ENCODE measurements at regions not wholly inside any gene's neighbourhood (a gene's known extent, or its start where the extent isn't known, plus 50 kb on each side); places are given as distances from the start of the nearest gene placed in this dataset.

DNA sequence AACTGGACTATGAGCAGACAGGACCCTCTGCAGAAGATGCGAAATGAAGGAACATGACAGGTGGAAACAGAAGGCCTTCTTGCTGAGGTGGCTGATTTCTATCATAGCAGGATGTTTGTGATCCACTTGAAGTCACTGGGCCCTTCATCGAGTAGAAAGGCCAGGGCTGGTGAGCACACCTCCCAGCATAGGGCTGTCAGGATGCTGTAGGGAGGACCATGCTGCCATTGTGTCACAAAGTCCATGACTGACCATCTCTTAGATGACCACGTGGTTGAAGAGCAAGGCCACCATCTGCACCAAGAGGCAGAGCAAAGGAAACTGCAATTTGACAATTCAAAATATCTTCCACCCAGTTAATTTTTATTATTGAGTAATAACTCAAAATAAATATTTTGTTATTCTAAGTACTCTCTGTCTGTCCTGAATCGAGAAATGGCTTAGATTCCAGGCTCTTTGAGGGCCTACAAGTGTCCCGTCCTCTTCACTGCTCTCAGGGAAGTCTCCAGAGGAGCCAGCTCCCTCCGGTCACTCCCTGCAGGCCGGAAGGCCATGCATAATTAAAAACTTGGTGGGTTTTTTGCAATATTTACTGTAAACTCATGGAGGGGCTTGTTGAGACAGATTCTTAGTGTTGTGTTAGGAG lies 249.3 kb upstream of the ZMIZ1 start:
- DNase-seq = no peak

DNA sequence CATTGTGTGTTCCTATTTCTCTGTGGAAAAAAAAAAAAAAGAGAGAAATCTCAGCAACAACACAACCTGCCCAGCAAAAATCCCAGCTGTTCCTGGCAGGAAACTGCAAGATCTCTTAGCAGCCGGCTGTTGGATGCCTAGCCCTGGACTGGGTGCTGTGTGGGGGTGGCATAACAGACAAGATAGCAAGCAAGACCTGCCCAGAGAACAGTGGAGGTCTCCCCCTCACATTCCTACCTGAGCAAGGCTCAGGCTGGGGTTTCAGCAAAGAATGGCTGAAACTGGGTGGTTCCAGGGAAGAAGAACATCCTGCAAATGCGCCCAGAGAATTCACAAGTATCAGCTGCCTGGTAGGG lies 248.8 kb upstream of the ZMIZ1 start:
- no peak for DNase-seq

DNA sequence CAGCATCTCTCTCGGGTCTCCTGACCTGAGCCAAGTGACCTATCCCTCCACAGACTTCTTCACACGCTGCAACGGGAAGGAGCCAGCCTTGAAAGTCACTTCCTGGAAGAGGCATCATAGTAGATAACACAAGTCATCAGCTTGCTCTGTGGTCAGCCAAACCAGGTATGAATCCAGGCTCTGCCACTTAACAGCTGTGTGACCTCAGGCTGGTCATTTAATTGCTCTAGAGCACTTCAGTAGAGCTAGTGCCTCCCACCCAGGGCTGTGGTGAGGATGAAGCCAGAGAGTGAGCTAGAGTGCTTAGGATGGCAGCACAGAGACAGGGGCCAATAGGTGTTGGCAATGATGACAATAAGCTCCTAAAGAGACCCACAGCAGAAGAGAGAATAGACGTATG lies 247.7 kb upstream of the ZMIZ1 start:
- DNase-seq = no peak

DNA sequence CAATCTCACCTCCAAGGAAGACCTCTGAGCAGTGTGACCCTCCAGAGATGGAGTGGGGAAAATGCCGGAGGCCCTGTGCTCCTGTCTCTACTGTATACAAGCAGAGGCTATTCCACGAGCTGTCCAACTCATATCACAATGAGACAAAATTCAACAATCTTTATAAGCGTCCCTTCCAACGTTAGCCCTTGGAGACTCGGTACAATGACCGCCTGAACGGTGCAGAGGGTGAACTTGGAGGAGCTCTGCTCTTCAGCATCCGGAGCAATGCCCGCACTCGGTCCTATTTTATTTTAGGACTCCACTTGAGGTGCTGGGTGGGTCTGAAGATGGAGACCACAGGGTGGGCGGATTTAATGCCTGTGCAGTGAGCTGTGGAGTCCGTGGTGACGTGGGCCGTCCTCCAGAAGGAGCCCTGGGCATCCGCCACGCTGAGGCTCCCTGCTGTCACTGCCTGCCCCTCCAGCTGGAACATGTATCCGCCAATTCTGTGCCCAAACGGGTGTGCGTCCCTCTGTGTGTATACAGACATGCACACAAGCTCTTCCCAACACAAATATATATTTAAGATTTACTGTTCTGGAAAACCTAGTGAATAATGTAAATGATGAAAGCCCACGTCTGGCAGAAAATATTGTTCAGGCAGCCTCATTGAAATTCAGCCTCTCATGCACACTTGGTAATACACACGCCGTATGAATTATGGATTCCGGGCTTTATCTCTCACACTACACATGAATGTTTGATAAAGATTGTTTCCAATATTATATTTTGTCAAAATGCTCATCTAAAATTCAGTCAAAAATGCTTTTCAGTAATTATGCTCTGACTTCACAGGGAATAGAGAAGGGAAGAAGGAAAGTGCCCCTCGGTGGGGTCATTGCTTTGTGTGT lies 239.9 kb upstream of the ZMIZ1 start:
- DNase-seq = no peak

DNA sequence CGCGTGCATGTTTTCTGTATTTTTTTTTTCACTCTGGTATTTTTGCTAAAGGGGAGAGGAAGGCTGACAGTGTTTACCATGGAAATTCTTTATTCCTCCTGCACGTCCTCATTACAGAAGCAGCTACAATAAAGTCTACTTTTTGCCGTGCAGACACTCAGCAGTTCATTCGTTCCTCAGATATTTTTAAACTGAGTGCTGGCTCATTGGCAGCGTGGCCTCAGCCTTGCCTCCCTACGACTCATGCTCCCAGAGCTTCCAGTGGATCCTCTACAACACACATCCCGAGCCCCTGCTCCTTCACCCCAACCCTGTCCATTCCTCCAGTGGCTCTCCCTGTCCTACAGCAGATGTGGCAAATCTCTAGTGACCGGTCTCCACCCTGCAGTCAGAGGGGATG lies 239.2 kb upstream of the ZMIZ1 start:
- DNase-seq = no peak

DNA sequence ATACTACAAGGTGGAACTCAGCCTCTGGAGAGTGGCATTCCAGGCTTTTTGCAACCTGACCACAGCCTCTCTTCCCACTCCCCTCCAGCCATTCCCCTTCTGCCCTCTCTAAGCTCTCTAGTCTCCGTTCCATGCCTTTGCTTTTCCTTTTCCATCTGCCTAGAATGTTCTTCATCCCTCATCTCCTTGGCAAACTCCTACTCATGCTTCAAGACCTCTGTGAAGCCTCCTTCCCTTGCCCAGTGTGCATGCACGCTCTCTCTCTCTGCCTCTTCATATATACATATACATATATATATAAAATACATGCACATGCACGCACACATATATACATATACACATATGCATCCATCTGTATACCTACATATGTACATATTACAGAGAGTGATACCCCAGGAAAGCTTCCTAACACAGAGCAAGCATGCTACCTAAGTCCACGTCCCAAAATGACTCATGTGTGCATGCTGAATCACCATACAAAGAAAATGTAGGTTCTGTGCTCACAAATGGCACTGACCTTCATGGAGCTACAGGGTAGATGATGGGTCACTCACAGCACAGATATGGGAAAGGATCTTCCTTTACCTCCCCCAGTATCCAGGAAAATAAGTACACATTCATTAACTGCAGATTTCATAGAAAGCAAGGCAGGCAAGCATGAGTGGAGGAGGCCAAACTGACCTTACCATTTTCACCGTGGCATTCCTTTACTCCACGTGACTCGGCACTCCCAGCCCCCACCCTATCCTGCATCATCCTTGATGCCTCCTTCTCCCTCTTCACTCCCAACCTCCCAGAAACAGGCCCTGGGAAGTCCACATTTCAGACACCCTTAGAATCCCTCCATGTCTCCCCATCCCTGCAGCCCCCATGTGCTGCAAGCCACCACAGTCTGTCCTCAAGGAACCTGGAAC lies 238.4 kb upstream of the ZMIZ1 start:
- no peak for DNase-seq

DNA sequence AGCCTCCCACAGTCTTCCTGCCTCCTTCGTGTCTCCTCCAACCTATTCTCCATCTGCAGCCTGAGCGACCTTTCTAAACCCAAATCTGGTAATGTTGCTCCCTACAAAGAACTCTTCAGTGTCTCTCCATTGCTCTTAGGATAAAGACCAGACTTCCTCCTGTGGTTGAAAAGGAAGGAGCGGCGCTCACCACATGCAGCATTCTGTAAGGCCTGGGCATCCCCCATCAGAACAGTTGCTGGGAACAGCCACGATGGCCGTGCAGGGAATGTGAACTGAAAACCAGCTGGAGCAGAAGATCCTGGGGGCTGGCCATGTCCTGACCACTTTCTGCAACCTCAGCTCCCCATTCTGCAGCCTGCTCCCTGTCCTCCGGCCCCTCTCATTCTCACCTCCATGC lies 237.8 kb upstream of the ZMIZ1 start:
- DNase-seq = no peak

DNA sequence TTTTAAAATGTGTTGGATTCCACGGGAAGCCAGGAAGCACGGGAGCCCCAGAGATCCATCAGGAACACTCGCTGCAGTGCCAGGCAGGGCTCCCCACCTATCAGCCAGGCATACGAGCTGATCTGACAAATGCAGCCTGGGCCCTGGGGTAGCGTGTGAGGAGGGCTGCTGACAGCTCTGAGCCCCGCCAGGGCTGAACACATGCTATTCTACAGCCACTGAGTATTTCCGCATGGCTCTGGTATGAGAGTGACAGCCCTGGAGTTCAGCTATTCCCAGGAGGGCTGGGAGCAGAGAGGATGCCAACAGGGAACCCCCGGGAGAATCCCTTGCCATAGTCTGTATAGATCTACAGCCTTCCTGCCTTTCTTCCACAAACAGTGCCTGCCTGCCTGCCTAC lies 237.3 kb upstream of the ZMIZ1 start:
- DNase-seq = no peak

DNA sequence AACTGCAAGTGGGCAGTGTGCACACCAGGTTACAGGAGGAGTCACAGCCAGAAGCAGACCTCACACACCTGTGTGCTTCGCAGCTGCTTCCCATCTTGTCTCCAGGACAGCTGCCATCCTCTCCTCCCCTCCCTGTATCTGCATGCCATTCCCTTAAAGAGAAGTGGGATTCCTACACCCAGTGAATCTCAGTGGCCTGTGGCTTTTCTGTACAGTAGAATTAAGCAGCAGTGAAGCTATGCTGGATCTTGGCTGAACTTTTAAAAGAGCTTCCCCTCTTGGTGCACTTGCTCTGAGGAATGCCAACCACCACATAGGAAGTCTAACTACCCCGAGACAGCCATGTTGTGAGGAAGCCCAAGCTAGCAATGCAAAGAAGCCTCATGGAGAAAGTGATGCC lies 236.5 kb upstream of the ZMIZ1 start:
- no peak for DNase-seq

DNA sequence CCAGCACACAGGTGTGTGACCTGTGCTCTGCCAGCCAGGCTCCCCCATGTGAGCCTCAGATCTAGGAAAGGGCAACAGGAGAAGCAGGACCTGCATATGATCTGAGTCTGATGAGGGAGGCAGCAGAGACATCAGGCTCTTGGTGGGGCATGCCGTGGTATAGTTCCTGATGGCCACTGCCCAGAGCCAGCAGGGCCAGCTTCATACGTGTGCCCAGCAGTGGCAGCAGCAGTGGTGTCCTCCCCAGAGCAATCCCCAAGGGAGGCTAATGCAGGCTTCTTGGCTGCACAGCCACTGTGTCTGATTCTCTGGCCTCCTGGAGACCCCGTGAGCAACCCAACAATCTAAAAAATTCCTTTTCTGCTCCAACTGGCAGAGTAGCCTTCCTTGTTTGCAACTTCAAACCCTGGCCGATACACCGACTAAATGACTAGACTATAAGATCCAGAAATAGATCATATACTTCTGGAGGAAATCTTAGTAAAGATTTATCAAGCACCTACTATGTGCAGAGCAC lies 230.6 kb upstream of the ZMIZ1 start:
- DNase-seq = no peak

DNA sequence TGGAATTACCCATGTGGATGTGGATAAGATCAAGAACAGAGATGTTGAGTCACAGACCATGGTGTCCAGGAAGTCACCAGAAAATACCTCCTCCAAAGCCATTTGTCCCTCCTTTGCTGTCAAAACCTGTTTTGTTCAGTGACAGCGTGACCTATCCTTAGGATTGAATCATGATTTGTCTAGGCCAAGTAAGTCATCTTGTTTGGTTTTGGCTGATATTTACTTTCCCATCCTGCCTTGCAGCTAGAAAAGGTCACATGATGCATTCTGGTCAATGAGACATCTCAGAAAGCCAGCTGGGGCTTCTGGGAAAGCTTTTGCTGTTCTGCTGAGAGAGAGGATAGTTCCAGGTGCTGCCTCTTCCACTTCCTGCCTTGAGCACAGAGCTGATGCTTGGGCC lies 225.3 kb upstream of the ZMIZ1 start:
- DNase-seq = no peak

DNA sequence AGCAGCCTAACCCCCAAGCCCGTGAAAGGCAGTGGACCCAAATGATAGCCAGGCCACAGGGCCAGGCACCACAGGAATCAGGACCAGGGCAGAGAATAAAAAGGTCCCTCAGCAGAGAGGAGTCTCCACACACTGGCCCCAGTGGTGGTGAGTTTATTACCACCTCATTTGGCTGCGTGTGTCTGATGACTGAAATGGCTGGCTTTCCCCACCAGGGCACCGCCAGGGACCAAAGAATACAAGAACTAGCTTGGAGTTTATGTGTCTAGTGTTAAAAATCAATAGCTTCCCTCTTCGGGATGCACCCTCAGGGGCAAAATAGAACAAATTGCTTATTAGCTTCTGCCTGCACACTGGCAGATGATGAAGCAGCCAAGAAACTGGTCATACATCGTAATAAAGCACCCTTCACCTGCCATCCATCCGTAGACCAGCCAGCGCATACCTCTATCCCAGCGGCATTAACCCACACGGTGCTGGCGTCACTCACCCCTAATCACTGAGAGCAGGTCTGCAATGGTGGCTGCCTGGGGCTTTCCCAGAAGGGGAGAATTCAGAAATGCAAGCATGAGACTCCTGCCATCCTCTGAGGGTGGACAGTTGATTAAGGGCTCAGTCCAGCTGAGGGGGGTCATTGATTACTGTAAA lies 223.7 kb upstream of the ZMIZ1 start:
- DNase-seq = no peak

DNA sequence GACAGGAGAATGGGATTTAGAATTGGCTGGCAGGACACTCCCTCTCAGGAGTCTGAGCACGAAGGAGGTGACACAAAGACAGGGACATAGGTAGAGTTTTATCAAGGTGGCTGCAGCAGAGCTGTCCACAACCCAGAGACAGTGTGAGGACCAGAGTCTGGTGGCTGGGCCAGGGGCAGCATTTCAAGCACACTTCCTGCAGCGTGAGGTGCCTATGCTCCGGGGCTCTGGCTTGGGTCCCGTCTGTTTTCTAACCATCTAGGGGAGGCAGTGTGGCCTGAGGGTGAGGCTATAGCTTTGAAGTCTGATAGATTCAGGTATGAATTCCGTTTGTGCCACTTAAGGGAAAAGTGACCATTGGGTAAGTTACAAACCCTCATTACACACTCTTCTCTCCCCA lies 222.7 kb upstream of the ZMIZ1 start:
- DNase-seq = no peak

DNA sequence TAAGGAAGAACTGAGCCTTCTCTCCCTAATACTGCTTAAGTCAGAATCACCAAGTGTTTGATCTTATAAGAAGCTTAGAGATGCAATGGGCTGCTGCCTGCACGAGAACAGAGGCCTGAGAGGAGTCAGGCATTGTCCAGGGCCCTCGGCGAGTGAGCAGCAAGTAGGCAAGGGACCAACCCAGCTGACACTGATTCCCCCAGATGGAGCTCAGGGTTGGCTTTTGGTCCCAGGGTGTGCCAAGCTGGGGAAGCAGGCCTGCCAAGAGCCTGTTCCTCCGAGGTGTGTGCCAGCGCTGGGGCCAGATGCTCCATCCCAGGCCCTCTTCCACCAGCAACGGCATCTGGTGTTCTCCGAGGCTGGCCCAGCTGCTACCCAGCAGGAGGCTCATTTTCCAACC lies 222.0 kb upstream of the ZMIZ1 start:
- DNase-seq = no peak

DNA sequence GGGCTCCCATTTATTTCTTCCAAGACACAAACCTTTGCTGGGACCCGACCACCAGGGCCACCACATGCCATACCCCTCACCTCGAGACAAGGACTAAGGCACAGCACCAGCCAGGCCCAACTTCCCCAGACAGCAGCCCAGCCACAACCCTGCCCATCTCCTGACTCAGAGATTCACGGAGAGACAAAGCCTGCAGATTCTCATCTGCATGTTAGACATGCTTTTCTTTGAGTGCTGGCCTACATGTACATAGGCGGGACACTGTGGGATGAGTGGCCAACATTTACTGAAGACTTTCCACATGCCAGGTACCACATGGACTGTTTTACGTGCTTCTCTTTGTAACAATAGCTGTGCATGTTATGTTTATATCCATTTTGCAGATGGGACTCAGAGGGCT lies 221.3 kb upstream of the ZMIZ1 start:
- no peak for DNase-seq

DNA sequence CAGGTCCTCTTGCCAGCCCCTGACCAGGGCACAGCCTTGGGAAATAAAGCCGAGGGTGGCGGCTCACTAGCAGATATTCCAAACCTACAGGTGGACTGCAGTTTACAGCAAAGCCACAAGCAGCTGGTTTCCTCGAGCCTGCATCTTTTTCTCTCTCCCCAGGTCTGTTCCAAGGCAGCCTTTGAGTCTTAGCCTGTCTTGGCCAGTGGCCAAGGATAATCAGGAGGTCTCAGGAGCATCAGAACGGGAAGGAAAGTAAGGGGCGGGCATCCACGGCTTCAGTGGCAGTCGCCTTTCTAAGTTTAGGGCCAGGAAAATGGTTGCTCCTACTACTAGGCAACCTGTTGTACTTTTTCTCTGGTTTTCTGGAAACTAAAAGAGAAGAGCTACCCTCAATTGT lies 219.7 kb upstream of the ZMIZ1 start:
- no peak for DNase-seq

DNA sequence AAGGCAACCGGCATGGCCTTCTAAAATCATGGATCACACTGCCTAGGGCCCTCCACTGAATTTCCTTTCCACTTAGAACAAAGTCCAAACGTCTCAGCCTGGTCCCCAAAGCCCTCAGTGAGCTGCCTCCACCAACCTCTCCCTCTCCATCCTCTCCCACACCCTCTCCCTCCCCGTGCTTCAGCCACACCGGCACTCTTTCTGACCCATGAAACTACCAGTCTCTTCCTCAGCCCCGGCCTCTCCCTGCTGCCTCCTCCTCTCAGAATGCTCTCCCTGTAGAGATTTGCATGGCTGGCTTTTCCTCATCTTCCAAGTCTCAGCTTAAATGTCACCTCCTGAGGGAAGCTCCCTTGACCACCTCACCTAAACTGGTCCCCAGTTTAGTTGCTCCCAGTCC lies 219.0 kb upstream of the ZMIZ1 start:
- no peak for DNase-seq

DNA sequence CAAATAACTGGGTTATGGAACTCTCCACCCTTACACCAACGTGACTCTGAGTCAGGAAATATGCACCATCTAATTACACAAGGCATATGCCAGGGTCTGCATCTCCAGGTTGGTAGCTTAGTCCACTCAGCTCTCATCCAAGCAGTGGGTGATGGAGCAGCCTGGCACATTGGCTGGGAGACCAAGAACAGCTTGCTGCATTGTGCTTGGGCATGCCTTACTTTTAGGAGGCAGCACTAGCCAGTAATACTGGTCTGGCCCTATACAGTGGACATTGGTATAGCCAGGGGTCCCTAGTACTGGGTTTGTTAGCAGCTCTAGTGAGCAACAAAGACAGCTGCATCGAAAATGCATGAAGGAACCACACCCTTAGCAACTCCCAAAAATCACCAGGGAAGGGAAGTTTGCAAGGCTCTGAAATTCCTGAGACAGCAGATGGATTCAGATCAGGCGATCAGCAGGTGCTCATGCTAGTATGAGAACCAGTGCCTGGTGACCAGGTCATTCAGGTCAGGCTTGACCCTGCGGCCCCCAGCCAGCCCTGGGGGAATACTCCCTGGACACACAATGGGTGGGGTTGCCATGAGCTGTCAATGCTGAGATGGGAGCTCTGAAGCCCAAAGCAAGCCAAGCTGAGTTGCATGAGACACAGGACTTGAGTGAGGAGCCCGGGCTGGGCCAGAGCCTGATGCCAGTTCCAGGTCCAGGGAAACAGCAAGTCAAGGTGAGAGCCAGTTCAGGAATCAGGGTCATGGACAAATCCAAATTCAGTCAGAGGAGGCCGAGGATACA lies 217.9 kb upstream of the ZMIZ1 start:
- no peak for DNase-seq

DNA sequence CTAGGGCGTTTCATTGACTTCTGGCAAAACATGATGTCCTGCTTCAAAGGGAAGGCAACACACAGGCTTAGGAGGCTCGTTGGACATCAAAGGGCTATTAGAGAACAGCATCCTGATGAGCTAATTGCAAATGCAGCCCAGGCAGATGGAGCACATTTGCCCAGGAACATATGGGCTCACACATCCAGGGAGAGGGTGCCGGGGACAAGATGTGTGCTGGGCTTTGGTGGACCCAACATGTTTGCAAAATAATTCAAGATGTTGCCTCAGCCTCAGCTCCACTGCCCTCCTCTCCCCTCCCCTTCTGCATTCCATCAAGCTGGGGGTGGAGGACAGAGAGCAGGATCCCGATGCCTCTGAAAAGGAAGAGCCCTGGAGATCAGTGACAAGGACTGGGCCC lies 217.1 kb upstream of the ZMIZ1 start:
- DNase-seq = no peak

DNA sequence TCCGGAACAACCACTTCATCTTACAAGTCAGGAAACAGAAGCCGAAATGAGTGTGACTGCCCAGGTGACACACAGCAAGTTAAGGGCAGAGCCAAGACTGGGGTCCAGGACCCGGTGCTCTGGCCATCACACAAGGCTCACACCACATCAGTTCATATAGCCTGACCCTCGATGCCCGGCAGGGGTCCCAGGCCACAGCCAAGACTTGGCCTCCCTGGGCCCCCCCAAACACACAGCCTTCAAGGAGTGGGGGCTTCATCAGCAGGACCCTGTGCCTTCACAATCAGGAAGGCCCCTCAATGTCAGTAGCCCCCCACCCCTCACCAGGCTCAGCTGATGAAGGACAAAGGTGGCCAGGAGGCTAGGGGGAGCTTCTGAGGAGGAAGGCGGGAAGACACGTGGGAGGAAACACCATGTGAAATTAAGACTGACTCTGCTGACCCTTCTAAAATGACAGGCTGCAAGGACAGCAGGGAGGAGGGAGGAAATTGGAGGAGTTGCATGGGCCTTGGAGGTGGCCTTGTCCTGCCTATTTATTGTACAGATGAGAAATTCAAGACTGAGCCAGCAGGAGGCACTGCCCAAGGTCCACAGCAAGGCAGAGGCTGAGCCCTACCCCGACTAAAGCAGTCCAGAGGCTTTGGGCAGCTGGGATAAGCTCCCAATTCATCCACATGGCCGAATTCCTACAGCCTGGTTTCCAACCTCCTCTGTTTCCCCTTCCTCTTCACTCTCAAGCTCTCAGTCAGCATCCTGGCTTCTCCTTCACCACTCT lies 216.1 kb upstream of the ZMIZ1 start:
- DNase-seq = no peak

DNA sequence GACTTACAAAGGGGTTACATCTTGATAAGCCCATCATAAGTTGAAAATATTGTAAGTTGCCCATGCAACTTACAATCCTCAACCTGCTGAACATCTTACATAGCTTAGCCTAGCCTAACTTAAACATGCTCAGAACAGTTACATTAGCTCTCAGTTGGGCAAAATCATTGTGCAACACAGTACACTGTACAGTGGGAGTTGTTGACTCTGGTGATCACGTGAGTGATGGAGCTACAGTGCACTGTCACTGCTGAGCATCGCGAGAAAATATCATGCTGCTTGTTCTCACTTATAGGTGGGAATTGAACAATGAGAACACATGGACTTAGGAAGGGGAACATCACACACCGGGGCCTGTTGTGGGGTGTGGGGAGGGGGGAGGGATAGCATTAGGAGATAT lies 214.9 kb upstream of the ZMIZ1 start:
- no peak for DNase-seq

Data from activated naive CD4-positive, alpha-beta T cell treated with anti-CD3 and anti-CD28 coated beads, Interleukin-2, amount 50 U/mL, for 16 hours (primary cell).